ENCODE measurements at regions not wholly inside any gene's neighbourhood (a gene's known extent, or its start where the extent isn't known, plus 50 kb on each side); places are given as distances from the start of the nearest gene placed in this dataset.

DNA sequence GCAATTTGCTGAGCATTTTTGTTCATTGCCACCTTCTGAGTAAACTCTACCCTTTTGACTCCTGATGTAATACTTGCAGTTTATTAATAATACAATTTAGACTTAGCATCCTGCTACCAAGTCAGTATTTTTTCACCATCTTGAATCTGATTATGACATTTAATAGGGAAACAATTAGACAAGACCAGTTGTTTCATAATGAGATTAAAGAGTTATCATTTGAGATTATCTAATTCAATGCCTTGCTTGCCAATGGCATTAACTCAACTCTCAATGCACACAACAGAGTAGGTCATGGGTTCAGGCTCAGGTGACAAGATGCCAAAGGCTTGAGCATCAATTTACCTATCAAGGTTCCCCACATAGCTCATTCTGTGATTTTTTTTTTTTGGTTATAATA, 488.4 kb downstream of the DISC1 start:
- dilution Hi-C loops (cut with MboI; ENCODE audit: extremely low pct_ligation_motif_present, low sequenced_read_pairs) = no loop called here
- H3K4me1 ChIP-seq (ENCODE audit: control insufficient read depth, extremely low read depth, insufficient read depth, low read length) = no peaks in the 10 kb centered on the region
- no peaks in the 10 kb centered on the region for H3K9me1 ChIP-seq (replicated peaks; ENCODE audit: control insufficient read depth, extremely low read depth, insufficient read depth, low read length)
- intact Hi-C loops (cut with micrococcal nuclease) = no loop called here
- ChIA-PET CTCF (interaction anchor here (1.5 kb wide), 1 partner anchor 13 kb away, joined by 3 read pairs; no protein-coding TSS in a partner anchor), POLR2A (no interaction called here)
- no peak overlapping the region for H3K4me3 ChIP-seq (replicated peaks in 1 of 3; ENCODE audit: insufficient read depth in 1 of 3, low read depth in 1 of 3, low read length in 3 of 3)
- DNase-seq (ENCODE audit: low read depth, low spot score) = no peak
- no peaks in the 10 kb centered on the region for H3K27me3 ChIP-seq (ENCODE audit: control insufficient read depth in 2 of 2, insufficient read depth in 2 of 2, low read length in 2 of 2)
- no peak overlapping the region for H3K9ac ChIP-seq (replicated peaks; ENCODE audit: extremely low read depth, insufficient read depth, low read length)
- H4K20me1 ChIP-seq (replicated peaks; ENCODE audit: control insufficient read depth, extremely low read depth, insufficient read depth, low read length) = no peaks in the 10 kb centered on the region
- no peak overlapping the region for H3K27ac ChIP-seq (ENCODE audit: insufficient read depth, low read depth, low read length)
- FAIRE-seq = no peak
- no peaks in the 10 kb centered on the region for H3K79me2 ChIP-seq (ENCODE audit: control insufficient read depth, insufficient read depth, low read length)
- no peak for TF ChIP-seq POLR2AphosphoS5 (IDR thresholded peaks at IDR 0.05; ENCODE audit: insufficient read depth, low read depth, low read length)
- TF ChIP-seq MYC (IDR thresholded peaks at IDR 0.05; ENCODE audit: low read depth, low read length) = no peak
- TF ChIP-seq GATA2 (IDR thresholded peaks at IDR 0.05; ENCODE audit: insufficient read depth, insufficient read length, low read depth, low read length) = no peak
- no peak for TF ChIP-seq JUN (IDR thresholded peaks at IDR 0.05; ENCODE audit: borderline replicate concordance, insufficient read depth, insufficient read length, low read depth)
- no peak for TF ChIP-seq FOS (IDR thresholded peaks at IDR 0.05; ENCODE audit: borderline replicate concordance, insufficient read depth, low read length)
- TF ChIP-seq, protein P1, sequence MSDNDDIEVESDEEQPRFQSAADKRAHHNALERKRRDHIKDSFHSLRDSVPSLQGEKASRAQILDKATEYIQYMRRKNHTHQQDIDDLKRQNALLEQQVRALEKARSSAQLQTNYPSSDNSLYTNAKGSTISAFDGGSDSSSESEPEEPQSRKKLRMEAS (IDR thresholded peaks at IDR 0.05; ENCODE audit: insufficient read depth, insufficient read length) = no peak
- no peak for TF ChIP-seq POLR2A (IDR thresholded peaks at IDR 0.05; ENCODE audit: low read depth, low read length)
- TF ChIP-seq EZH2 (IDR thresholded peaks at IDR 0.05; ENCODE audit: borderline replicate concordance, low read depth, low read length, severe bottlenecking) = no peak
- TF ChIP-seq, protein P2, sequence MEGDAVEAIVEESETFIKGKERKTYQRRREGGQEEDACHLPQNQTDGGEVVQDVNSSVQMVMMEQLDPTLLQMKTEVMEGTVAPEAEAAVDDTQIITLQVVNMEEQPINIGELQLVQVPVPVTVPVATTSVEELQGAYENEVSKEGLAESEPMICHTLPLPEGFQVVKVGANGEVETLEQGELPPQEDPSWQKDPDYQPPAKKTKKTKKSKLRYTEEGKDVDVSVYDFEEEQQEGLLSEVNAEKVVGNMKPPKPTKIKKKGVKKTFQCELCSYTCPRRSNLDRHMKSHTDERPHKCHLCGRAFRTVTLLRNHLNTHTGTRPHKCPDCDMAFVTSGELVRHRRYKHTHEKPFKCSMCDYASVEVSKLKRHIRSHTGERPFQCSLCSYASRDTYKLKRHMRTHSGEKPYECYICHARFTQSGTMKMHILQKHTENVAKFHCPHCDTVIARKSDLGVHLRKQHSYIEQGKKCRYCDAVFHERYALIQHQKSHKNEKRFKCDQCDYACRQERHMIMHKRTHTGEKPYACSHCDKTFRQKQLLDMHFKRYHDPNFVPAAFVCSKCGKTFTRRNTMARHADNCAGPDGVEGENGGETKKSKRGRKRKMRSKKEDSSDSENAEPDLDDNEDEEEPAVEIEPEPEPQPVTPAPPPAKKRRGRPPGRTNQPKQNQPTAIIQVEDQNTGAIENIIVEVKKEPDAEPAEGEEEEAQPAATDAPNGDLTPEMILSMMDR (IDR thresholded peaks at IDR 0.05; ENCODE audit: extremely low read depth in 1 of 2, insufficient read depth in 1 of 2, low read depth in 1 of 2, low read length in 2 of 2) = no peak
- H3K9me3 ChIP-seq (replicated peaks; ENCODE audit: control insufficient read depth, insufficient read depth, low read length) = no peaks in the 10 kb centered on the region
- H3K36me3 ChIP-seq (ENCODE audit: control insufficient read depth in 2 of 2, extremely low read depth in 1 of 2, insufficient read depth in 2 of 2, low read length in 2 of 2) = no peaks in the 10 kb centered on the region
- BruUV-seq (replicated peaks) = no TSS peak
- no peak overlapping the region for H2AFZ ChIP-seq (ENCODE audit: low read depth, low read length)
- H3K4me2 ChIP-seq (ENCODE audit: insufficient read depth, low read length) = no peak overlapping the region

Measured in endothelial cell of umbilical vein (primary cell).